SK-N-SH (cell line): ENCODE measurements at regions not wholly inside any gene's neighbourhood (a gene's known extent, or its start where the extent isn't known, plus 50 kb on each side); places are given as distances from the start of the nearest gene placed in this dataset.

Source experiments
- CTCF ChIA-PET: fragments of 300-600, 350-600 bp; formaldehyde crosslinking; extraction: SDS; loops from one replicate; lab custom pipeline; 2021; lab: Yijun Ruan, JAX
- POLR2A ChIA-PET: fragments of 350-600 bp; sonication (Branson Sonifier 250); formaldehyde crosslinking; extraction: SDS; loops from one replicate; lab custom pipeline; 2020; ENCODE audit warnings: antibody characterized with exemption, inconsistent platforms; lab: Yijun Ruan, JAX
- DNase-seq: peaks from one replicate; pipeline ENCODE4 v3.0.0; 2012
- H2AFZ ChIP-seq: fragments of 200-600 bp; sonication (generic); 2 replicates; pipeline ENCODE4 v1.8.1; 2016; ENCODE audit warnings: antibody characterized with exemption, mild to moderate bottlenecking, low read depth
- H3F3A ChIP-seq: fragments of 200-600 bp; sonication (generic); replicated peaks from 2 replicates; pipeline ENCODE3; 2016; ENCODE audit warnings: antibody characterized with exemption, mild to moderate bottlenecking; ENCODE audit not compliant: insufficient read depth
- H3K27ac ChIP-seq, 2 experiments: fragments of 200-500 bp in 1 of 2; fragments of 200-600 bp in 1 of 2; sonication (Bioruptor generic) in 1 of 2; sonication (generic), shearing (Covaris generic) in 1 of 2; 2 replicates each; pipeline versions ENCODE4 v1.5.1 to v1.6.1; 2014 to 2016; ENCODE audit warnings: low read depth in 2 of 2, inconsistent platforms in 1 of 2, low read length in 1 of 2, mild to moderate bottlenecking in 1 of 2, mixed read lengths in 1 of 2
- H3K27me3 ChIP-seq: fragments of 200-600 bp; sonication (generic), shearing (Covaris generic); 2 replicates; pipeline ENCODE4 v1.6.1; 2016; ENCODE audit warnings: mixed run types; ENCODE audit not compliant: insufficient read depth
- H3K36me3 ChIP-seq, 2 experiments: fragments of 200-500 bp in 1 of 2; fragments of 200-600 bp in 1 of 2; sonication (Bioruptor generic) in 1 of 2; sonication (generic) in 1 of 2; replicated peaks in 1 of 2; 2 replicates each; pipeline versions ENCODE3 to v1.5.1; 2014 to 2016; ENCODE audit warnings: low read length in 1 of 2, mild to moderate bottlenecking in 1 of 2; ENCODE audit not compliant: insufficient read depth in 2 of 2, control insufficient read depth in 1 of 2
- H3K4me1 ChIP-seq, 2 experiments: fragments of 200-500 bp in 1 of 2; fragments of 200-600 bp in 1 of 2; sonication (Bioruptor generic) in 1 of 2; sonication (generic), shearing (Covaris generic) in 1 of 2; 2 replicates each; pipeline versions ENCODE4 v1.5.1 to v1.6.1; 2014 to 2016; ENCODE audit warnings: low read depth in 1 of 2, low read length in 1 of 2, mixed run types in 1 of 2; ENCODE audit not compliant: insufficient read depth in 2 of 2, control insufficient read depth in 1 of 2
- H3K4me2 ChIP-seq: fragments of 200-600 bp; sonication (generic), shearing (Covaris generic); 2 replicates; pipeline ENCODE4 v1.6.1; 2017; ENCODE audit warnings: mixed run types
- H3K4me3 ChIP-seq, 2 experiments: fragments of 200-500 bp in 1 of 2; fragments of 200-600 bp in 1 of 2; sonication (Bioruptor generic) in 1 of 2; sonication (generic), shearing (Covaris generic) in 1 of 2; 2 replicates each; pipeline versions ENCODE4 v1.5.1 to v1.8.1; 2014 to 2016; ENCODE audit warnings: low read depth in 2 of 2, inconsistent platforms in 1 of 2, low read length in 1 of 2, mild to moderate bottlenecking in 1 of 2, mixed read lengths in 1 of 2, moderate library complexity in 1 of 2
- H3K79me2 ChIP-seq: fragments of 200-600 bp; sonication (generic); 2 replicates; pipeline ENCODE4 v1.8.1; 2017; ENCODE audit warnings: mild to moderate bottlenecking; ENCODE audit not compliant: insufficient read depth
- H3K9ac ChIP-seq: fragments of 200-600 bp; sonication (generic); 2 replicates; pipeline ENCODE4 v1.6.1; 2017; ENCODE audit warnings: mixed run types
- H3K9me2 ChIP-seq: fragments of 200-600 bp; sonication (generic); 2 replicates; pipeline ENCODE4 v1.6.1; 2017; ENCODE audit warnings: mixed run types
- H3K9me3 ChIP-seq: fragments of 200-600 bp; sonication (generic); 2 replicates; pipeline ENCODE4 v1.6.1; 2017; ENCODE audit warnings: mixed run types, mild to moderate bottlenecking, moderate library complexity
- H4K20me1 ChIP-seq: fragments of 200-600 bp; sonication (generic); 2 replicates; pipeline ENCODE4 v1.6.1; 2017; ENCODE audit warnings: mild to moderate bottlenecking, mixed run types; ENCODE audit not compliant: insufficient read depth
- CHD2 ChIP-seq: fragments of 150-350 bp; IDR thresholded peaks from 2 replicates; pipeline ENCODE4 v1.6.1; 2018; ENCODE audit warnings: low read length; ENCODE audit not compliant: partially characterized antibody
- CTCF ChIP-seq: fragments of 200-600 bp; sonication (generic); IDR thresholded peaks from 2 replicates; pipeline ENCODE4 v1.6.1; 2017; ENCODE audit warnings: antibody characterized with exemption, mild to moderate bottlenecking, moderate library complexity
- EP300 ChIP-seq, 2 experiments: IDR thresholded peaks; 2 replicates each; pipeline versions ENCODE4 v1.4.0 to v1.6.1; 2012; ENCODE audit warnings: borderline replicate concordance in 1 of 2, low read depth in 1 of 2, low read length in 1 of 2
- IRF3 ChIP-seq: fragments of 150-350 bp; IDR thresholded peaks from 2 replicates; pipeline ENCODE4 v1.6.1; 2016; ENCODE audit warnings: mild to moderate bottlenecking, low read depth, low read length
- JUND ChIP-seq: IDR thresholded peaks from 2 replicates; pipeline ENCODE4 v1.4.0; 2012
- MAX ChIP-seq: IDR thresholded peaks from 2 replicates; pipeline ENCODE4 v1.4.0; 2012; ENCODE audit warnings: low read depth
- NRF1 ChIP-seq: IDR thresholded peaks from 2 replicates; pipeline ENCODE4 v1.6.1; 2012; ENCODE audit warnings: low read depth, mild to moderate bottlenecking, low read length
- PBX3 ChIP-seq: IDR thresholded peaks from 2 replicates; pipeline ENCODE4; 2012
- RCOR1 ChIP-seq: fragments of 150-350 bp; IDR thresholded peaks from 2 replicates; pipeline ENCODE4 v1.6.1; 2017; ENCODE audit warnings: antibody characterized with exemption, low read length
- RFX5 ChIP-seq: IDR thresholded peaks from 2 replicates; pipeline ENCODE4 v1.6.1; 2012; ENCODE audit warnings: mild to moderate bottlenecking, improper control_type of control experiment, low read length
- RXRA ChIP-seq: IDR thresholded peaks from 2 replicates; pipeline ENCODE4 v1.4.0; 2012; ENCODE audit warnings: low read depth, mild to moderate bottlenecking, borderline replicate concordance
- TCF12 ChIP-seq: IDR thresholded peaks from 2 replicates; pipeline ENCODE4 v1.4.0; 2012
- WGBS: methylation state at CpG from one replicate; pipeline ENCODE4 v1.1.6; 2017; ENCODE audit warnings: low lambda C conversion rate; 5-methylcytosine and 5-hydroxymethylcytosine counted together

- Histone ChIP-seq H4K20me1 (no peaks in the 10 kb centered on the region; the same call in 1 of the 2 replicates), H2AFZ (no peak overlapping the region), H3K4me2 (no peak overlapping the region), H3F3A (peaks cover 10% of the 10 kb centered on the region), H3K79me2 (peaks cover 66% of the 10 kb centered on the region), H3K9me2 (no peaks in the 10 kb centered on the region), H3K9me3 (no peaks in the 10 kb centered on the region), H3K9ac (no peak overlapping the region), H3K27ac (no peak overlapping the region), H3K27me3 (no peaks in the 10 kb centered on the region), H3K4me1 (peaks cover 9 to 22% of the 10 kb centered on the region in 2 experiments; a peak in 3 of 4 replicates), H3K4me3 (no peak overlapping the region), H3K36me3 (peaks cover 0 to 4% of the 10 kb centered on the region in 2 experiments)
- DNase-seq: no peak
- CTCF ChIA-PET: interaction anchor here (0.6 to 6.4 kb wide), 11 partner anchors 9 to 259 kb away, joined by 3 to 120 read pairs (median 8); no protein-coding TSS in a partner anchor
- WGBS: 87% methylated on average over 2 of the region's 2 CpGs
- no peak for TF ChIP-seq JUND
- TF ChIP-seq IRF3: no peak
- no peak for TF ChIP-seq MAX
- no peak for TF ChIP-seq CTCF
- no peak for TF ChIP-seq RFX5
- TF ChIP-seq RXRA: no peak
- POLR2A ChIA-PET: no interaction called here
Measured at GRCh38 chr6:56853541-56853940, 101.4 kb upstream of the BEND6 start.

- no peaks in the 10 kb centered on the region for H3K9me3 ChIP-seq
- WGBS: 52% methylated on average over 6 of the region's 6 CpGs
- peaks cover 2 to 4% of the 10 kb centered on the region in 2 experiments for H3K36me3 ChIP-seq
- POLR2A ChIA-PET: interaction anchor here (1.1 to 1.5 kb wide), 3 partner anchors 140 to 310 kb away, joined by 3 to 5 read pairs (median 3); no protein-coding TSS in a partner anchor
- H4K20me1 ChIP-seq: no peaks in the 10 kb centered on the region; the same call in 1 of the 2 replicates
- peaks cover 9 to 22% of the 10 kb centered on the region in 2 experiments; a peak in 3 of 4 replicates for H3K4me1 ChIP-seq
- H3K9ac ChIP-seq: peak overlapping the region; percentile 72
- H3K27ac ChIP-seq: peak overlapping the region; percentile 86 to 92
- no peak for DNase-seq
- no peaks in the 10 kb centered on the region for H3K27me3 ChIP-seq
- TF ChIP-seq RCOR1 (no peak; the same call in 1 of the 2 replicates), PBX3 (peak; percentile 67), EP300 (IDR thresholded peaks at IDR 0.05; ENCODE audit: borderline replicate concordance in 1 of 2, low read depth in 1 of 2, low read length in 1 of 2) (peak in 1 of 2 experiments; percentile 72; a peak in 1 of 4 replicates), CHD2 (peak; percentile 27), NRF1 (no peak), CTCF (no peak), TCF12 (peak; percentile 70)
- CTCF ChIA-PET: interaction anchor here (0.6 to 6.4 kb wide), 49 partner anchors 8 to 501 kb away, joined by 3 to 120 read pairs (median 4); partner anchors contain the start of genes DST and PRIM2
- no peaks in the 10 kb centered on the region for H3K9me2 ChIP-seq
- H2AFZ ChIP-seq: peak overlapping the region; percentile 83
- H3K4me2 ChIP-seq: peak overlapping the region; percentile 84
- H3K79me2 ChIP-seq: peaks cover 73% of the 10 kb centered on the region
- H3F3A ChIP-seq: peaks cover 21% of the 10 kb centered on the region
- H3K4me3 ChIP-seq: peak overlapping the region; percentile 57 to 73
Measured at GRCh38 chr6:56852260-56853010, 102.5 kb upstream of the BEND6 start.
